ENCODE measurements at regions not wholly inside any gene's neighbourhood (a gene's known extent, or its start where the extent isn't known, plus 50 kb on each side); places are given as distances from the start of the nearest gene placed in this dataset.
A peak's percentile ranks its signal among the peaks of the same experiment; 100 is the strongest.

DNA sequence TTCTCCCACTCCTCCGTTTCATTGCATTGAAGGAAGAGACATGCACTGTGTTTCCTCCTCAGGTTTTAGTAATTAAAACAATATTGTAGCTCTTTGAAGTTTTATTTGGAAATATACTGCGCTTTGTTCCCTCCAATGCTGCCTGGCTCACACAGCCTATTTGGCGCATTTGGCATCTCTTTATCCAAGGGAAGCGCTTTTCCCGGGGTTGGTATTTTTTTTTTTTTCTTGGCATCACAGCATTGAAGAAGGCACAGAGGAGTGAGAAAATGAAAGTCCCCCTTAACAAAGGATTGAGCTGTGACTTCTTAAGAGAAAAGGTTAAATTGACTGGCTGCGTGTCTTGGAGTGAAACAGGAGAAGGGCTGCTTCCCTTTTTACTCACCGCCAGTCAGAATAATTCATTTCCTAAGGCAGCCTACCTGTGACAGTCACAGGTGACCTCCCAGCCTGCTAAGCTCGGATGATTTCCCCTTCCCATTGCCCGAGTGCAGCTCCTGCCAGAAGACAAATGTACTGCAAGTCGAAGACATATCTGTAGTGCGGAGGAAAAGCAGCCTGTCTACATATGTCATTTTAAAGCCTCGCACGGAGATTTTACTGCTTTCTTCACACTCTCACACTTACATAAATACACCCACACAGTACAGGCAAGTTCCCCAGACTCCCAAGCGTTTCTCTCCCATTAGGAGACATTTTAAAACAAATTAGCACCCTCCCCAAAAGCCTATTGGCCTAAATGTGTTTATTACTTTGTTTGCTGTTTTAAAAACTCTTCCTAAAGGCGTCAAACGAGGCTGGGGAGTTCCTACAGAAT is 665.5 kb upstream of the ZNF608 start (continued):
- TF ChIP-seq SUZ12 (IDR thresholded peaks at IDR 0.05; ENCODE audit: unreplicated experiment) = no peak
- TF ChIP-seq NR2F1 (conservative IDR thresholded peaks at IDR 0.05) = 0 out of 2 replicates have a peak, but pooled peaks have one; percentile 17
- TF ChIP-seq, protein P1, sequence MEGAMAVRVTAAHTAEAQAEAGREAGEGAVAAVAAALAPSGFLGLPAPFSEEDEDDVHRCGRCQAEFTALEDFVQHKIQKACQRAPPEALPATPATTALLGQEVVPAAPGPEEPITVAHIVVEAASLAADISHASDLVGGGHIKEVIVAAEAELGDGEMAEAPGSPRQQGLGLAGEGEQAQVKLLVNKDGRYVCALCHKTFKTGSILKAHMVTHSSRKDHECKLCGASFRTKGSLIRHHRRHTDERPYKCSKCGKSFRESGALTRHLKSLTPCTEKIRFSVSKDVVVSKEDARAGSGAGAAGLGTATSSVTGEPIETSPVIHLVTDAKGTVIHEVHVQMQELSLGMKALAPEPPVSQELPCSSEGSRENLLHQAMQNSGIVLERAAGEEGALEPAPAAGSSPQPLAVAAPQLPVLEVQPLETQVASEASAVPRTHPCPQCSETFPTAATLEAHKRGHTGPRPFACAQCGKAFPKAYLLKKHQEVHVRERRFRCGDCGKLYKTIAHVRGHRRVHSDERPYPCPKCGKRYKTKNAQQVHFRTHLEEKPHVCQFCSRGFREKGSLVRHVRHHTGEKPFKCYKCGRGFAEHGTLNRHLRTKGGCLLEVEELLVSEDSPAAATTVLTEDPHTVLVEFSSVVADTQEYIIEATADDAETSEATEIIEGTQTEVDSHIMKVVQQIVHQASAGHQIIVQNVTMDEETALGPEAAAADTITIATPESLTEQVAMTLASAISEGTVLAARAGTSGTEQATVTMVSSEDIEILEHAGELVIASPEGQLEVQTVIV (IDR thresholded peaks at IDR 0.05; ENCODE audit: borderline replicate concordance, partially characterized antibody) = no peak
- 0 out of 2 replicates have a peak, but pooled peaks have one; percentile 29 for TF ChIP-seq TAF1 (IDR thresholded peaks at IDR 0.05; ENCODE audit: borderline replicate concordance, low read depth, low read length)
- no peak; the same call in 1 of the 2 replicates for TF ChIP-seq TCF7 (IDR thresholded peaks at IDR 0.05; ENCODE audit: borderline replicate concordance)
- no peak for TF ChIP-seq ZBED1 (IDR thresholded peaks at IDR 0.05; ENCODE audit: borderline replicate concordance)
- TF ChIP-seq MTA3 (IDR thresholded peaks at IDR 0.05; ENCODE audit: borderline replicate concordance, low read length) = peak; percentile 59; the same call in 1 of the 2 replicates

Measured in GM12878 (cell line).